Chondrocyte (in vitro differentiated cells): ENCODE measurements at regions not wholly inside any gene's neighbourhood (a gene's known extent, or its start where the extent isn't known, plus 50 kb on each side); places are given as distances from the start of the nearest gene placed in this dataset.

Source experiments
- DNase-seq: peaks from one replicate; pipeline ENCODE4 v3.0.0; 2021; ENCODE audit warnings: mixed read lengths, low spot score
- H3K27ac Mint-ChIP-seq: one replicate; pipeline ENCODE4 v1.8.0; 2021; ENCODE audit warnings: mild to moderate bottlenecking, moderate library complexity, mixed read lengths; ENCODE audit not compliant: unreplicated experiment
- H3K27me3 Mint-ChIP-seq: 2 replicates; pipeline ENCODE4 v1.8.0; 2021; ENCODE audit warnings: low read depth, mixed read lengths
- H3K36me3 Mint-ChIP-seq: 2 replicates; pipeline ENCODE4 v1.8.0; 2021; ENCODE audit warnings: low read depth, mixed read lengths
- H3K4me1 Mint-ChIP-seq: 2 replicates; pipeline ENCODE4 v1.8.0; 2021; ENCODE audit warnings: low read depth, mild to moderate bottlenecking, mixed read lengths
- H3K4me3 Mint-ChIP-seq: one replicate; pipeline ENCODE4 v1.8.0; 2021; ENCODE audit warnings: mild to moderate bottlenecking, moderate library complexity, mixed read lengths; ENCODE audit not compliant: unreplicated experiment
- H3K9me3 Mint-ChIP-seq: 2 replicates; pipeline ENCODE4 v1.8.0; 2021; ENCODE audit warnings: low read depth, mixed read lengths
- CTCF ChIP-seq: fragments of 200-600 bp; sonication (generic); IDR thresholded peaks from 2 replicates; pipeline ENCODE4 v1.5.0; 2021; ENCODE audit warnings: antibody characterized with exemption, mild to moderate bottlenecking, moderate library complexity

- no peaks in the 10 kb centered on the region for H3K36me3 Mint-ChIP-seq
- no peak for TF ChIP-seq CTCF
- no peak overlapping the region for H3K27ac Mint-ChIP-seq
- H3K4me1 Mint-ChIP-seq = peaks cover 8% of the 10 kb centered on the region
- DNase-seq = no peak
- H3K4me3 Mint-ChIP-seq = no peak overlapping the region
- no peaks in the 10 kb centered on the region for H3K27me3 Mint-ChIP-seq
- peaks cover 2% of the 10 kb centered on the region for H3K9me3 Mint-ChIP-seq
Measured at GRCh38 chr18:33817096-33817495, 239.1 kb downstream of the ASXL3 start.

DNA sequence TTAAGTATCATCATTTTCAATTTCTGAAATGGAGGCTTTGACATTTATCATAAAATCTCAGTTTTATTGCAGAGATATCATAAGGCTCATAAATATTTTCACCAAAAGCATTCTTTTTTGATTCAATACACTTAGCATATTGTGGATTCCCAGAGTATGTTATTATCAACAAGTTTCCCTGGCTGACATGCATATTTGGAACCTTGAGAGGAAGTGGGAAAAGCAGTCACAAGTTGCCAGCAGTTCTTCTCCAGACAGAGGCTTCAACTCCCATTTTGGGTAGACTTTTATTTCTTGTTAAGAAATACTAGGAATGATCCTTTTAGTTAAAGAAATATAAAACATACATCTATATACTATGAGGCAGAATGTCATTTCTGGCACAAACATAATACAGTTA is 236.5 kb downstream of the ASXL3 start:
- Mint-ChIP-seq H3K4me3 (no peak overlapping the region), H3K9me3 (peaks cover 6% of the 10 kb centered on the region), H3K4me1 (peaks cover 5% of the 10 kb centered on the region), H3K27ac (no peak overlapping the region), H3K27me3 (no peaks in the 10 kb centered on the region), H3K36me3 (no peaks in the 10 kb centered on the region)
- no peak for DNase-seq
- no peak for TF ChIP-seq CTCF

DNA sequence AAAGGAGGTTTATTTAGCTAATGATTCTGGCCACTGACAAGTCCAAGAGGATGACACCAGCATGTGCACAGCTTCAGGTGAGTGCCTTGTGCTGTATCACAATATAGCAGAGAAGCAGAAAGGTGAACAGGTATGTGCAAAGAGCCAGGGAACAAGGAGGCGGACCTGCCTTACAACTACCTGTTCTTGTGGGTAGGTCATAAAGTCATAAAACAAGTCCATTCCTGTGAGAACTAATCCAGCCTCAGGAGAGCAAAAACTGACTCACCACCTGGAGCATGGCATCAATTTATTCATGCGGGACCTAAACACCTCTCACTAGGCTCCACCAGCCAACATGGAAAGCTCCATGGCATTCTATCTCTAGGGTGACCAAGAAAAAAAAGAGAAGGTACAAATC is 234.2 kb downstream of the ASXL3 start:
- Mint-ChIP-seq H3K9me3 (peaks cover 4% of the 10 kb centered on the region), H3K4me3 (no peak overlapping the region), H3K36me3 (no peaks in the 10 kb centered on the region), H3K4me1 (peaks cover 2% of the 10 kb centered on the region), H3K27me3 (no peaks in the 10 kb centered on the region), H3K27ac (no peak overlapping the region)
- no peak for TF ChIP-seq CTCF
- DNase-seq = no peak

DNA sequence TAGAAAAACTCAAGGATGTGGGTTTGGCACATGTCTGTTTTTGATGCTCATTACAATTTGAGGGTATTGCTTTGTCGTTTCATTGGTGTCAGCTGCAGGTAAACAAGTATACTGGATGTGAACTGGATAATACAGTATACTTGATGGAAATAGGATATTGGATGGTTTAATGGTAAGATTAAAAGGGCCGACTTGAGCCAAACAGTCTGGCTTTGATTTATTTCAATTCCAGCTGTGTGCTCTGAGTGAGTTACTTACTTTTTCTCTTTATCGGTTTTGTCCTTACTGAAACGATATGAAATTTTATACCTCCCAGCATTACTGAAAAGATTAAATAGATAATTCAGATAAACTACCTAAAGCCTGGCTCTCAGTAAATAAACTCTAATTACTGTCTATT is 227.6 kb downstream of the ASXL3 start:
- Mint-ChIP-seq H3K27me3 (no peaks in the 10 kb centered on the region), H3K36me3 (no peaks in the 10 kb centered on the region), H3K4me1 (peaks cover 13% of the 10 kb centered on the region), H3K27ac (no peak overlapping the region), H3K9me3 (no peaks in the 10 kb centered on the region), H3K4me3 (no peak overlapping the region)
- DNase-seq = no peak
- no peak for TF ChIP-seq CTCF

DNA sequence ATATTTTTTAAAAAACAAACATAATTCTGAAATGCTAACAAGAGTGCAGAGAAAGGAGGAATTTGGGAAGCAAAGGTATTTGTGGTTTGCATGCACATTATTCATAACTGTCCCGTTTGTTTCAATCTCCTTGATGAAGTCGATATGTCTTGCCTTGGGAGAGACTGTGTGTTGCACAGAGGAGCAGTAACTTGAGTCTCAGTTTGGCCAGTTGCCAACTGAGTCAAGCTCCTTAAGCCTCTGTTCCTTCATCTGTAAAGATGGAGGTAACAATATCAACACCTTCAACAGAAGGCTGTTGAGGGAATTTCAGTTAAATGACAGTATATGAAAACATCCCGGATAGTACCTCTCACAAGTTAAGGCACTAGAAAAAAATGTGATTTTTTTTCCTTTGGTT is 226.2 kb downstream of the ASXL3 start:
- H3K27me3 Mint-ChIP-seq = no peaks in the 10 kb centered on the region
- H3K36me3 Mint-ChIP-seq = no peaks in the 10 kb centered on the region
- H3K27ac Mint-ChIP-seq = no peak overlapping the region
- no peaks in the 10 kb centered on the region for H3K9me3 Mint-ChIP-seq
- no peak for TF ChIP-seq CTCF
- no peak overlapping the region for H3K4me3 Mint-ChIP-seq
- DNase-seq = no peak
- peaks cover 13% of the 10 kb centered on the region for H3K4me1 Mint-ChIP-seq
